ENCODE measurements at regions not wholly inside any gene's neighbourhood (a gene's known extent, or its start where the extent isn't known, plus 50 kb on each side); places are given as distances from the start of the nearest gene placed in this dataset.
"Not testable (repeated sequence)": the region's sequence is repeated elsewhere in the genome, so short reads cannot be mapped to it uniquely, and the experiment has no call there.

DNA sequence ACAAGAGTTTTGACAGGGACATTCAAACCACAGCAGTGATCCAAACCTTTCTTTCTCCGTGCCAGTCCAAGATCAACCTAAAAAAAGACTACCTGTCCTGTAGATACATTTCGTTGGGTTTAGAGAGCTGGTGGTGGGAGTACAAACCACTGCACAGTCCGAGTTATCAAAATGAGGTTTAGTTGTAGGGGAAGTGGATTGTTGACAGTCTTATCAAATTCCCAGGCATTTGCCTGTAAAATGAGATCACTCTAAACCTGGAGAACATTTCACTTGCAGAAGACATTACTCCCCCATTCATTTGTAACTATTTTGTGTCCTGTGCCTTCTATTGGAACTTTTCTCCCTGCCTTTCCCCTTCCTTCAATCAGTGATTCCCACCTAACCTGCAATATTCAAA lies 469.6 kb upstream of the JARID2 start:
- in situ Hi-C loops (cut with HindIII; ENCODE audit: low pct_unique_long_range_greater_than_20kb, low sequenced_read_pairs): no loop called here
- no TSS peak for BruUV-seq (replicated peaks)
- intact Hi-C loops (cut with micrococcal nuclease; ENCODE audit: unreplicated experiment): no loop called here
- no peaks in the 10 kb centered on the region for H3K9me3 ChIP-seq (ENCODE audit: control insufficient read depth, insufficient read depth, low read depth, low read length)
- no peak for ATAC-seq
- H3K4me1 ChIP-seq (ENCODE audit: control insufficient read depth, insufficient read depth, low read length): no peaks in the 10 kb centered on the region
- TF ChIP-seq REST (IDR thresholded peaks at IDR 0.05; ENCODE audit: insufficient read depth in 1 of 2, low read depth in 2 of 2, low read length in 1 of 2) (no peak), CTCF (IDR thresholded peaks at IDR 0.05) (no peak), SIN3A (IDR thresholded peaks at IDR 0.05; ENCODE audit: borderline replicate concordance, insufficient read depth, low read depth, low read length) (no peak), TCF7L2 (IDR thresholded peaks at IDR 0.05; ENCODE audit: low read depth, low read length) (no peak), POLR2AphosphoS5 (IDR thresholded peaks at IDR 0.05; ENCODE audit: low read depth, low read length) (no peak)
- ChIA-PET CTCF (no interaction called here), POLR2A (no interaction called here)
- no peaks in the 10 kb centered on the region; the same call in 1 of the 2 replicates for H3K27me3 ChIP-seq (ENCODE audit: control insufficient read depth, insufficient read depth, low read length)
- no peak overlapping the region for H3K27ac ChIP-seq (ENCODE audit: low read length)
- H3K36me3 ChIP-seq (ENCODE audit: control insufficient read depth, insufficient read depth, low read length): no peaks in the 10 kb centered on the region
- DNase-seq (ENCODE audit: low read depth, low spot score): no peak
- no peak overlapping the region for H3K4me3 ChIP-seq (ENCODE audit: low read depth in 2 of 2, low read length in 2 of 2)

- Histone ChIP-seq H3K27me3 (ENCODE audit: control insufficient read depth, insufficient read depth, low read length) (no peaks in the 10 kb centered on the region; the same call in 1 of the 2 replicates), H3K4me1 (ENCODE audit: control insufficient read depth, insufficient read depth, low read length) (no peaks in the 10 kb centered on the region), H3K36me3 (ENCODE audit: control insufficient read depth, insufficient read depth, low read length) (no peaks in the 10 kb centered on the region), H3K27ac (ENCODE audit: low read length) (no peak overlapping the region), H3K4me3 (ENCODE audit: low read depth in 2 of 2, low read length in 2 of 2) (no peak overlapping the region), H3K9me3 (ENCODE audit: control insufficient read depth, insufficient read depth, low read depth, low read length) (no peaks in the 10 kb centered on the region)
- no peak for DNase-seq (ENCODE audit: low read depth, low spot score)
- POLR2A ChIA-PET: no interaction called here
- intact Hi-C loops (cut with micrococcal nuclease; ENCODE audit: unreplicated experiment): no loop called here
- ATAC-seq: no peak
- in situ Hi-C loops (cut with HindIII; ENCODE audit: low pct_unique_long_range_greater_than_20kb, low sequenced_read_pairs): no loop called here
- CTCF ChIA-PET: no interaction called here
- TF ChIP-seq TCF7L2 (IDR thresholded peaks at IDR 0.05; ENCODE audit: low read depth, low read length) (no peak), POLR2AphosphoS5 (IDR thresholded peaks at IDR 0.05; ENCODE audit: low read depth, low read length) (no peak), SIN3A (IDR thresholded peaks at IDR 0.05; ENCODE audit: borderline replicate concordance, insufficient read depth, low read depth, low read length) (no peak), REST (IDR thresholded peaks at IDR 0.05; ENCODE audit: insufficient read depth in 1 of 2, low read depth in 2 of 2, low read length in 1 of 2) (no peak), CTCF (IDR thresholded peaks at IDR 0.05) (no peak)
- BruUV-seq (replicated peaks): no TSS peak
These were observed 463.9 kb upstream of the JARID2 start for GRCh38 chr6:14781772-14782525.

- POLR2A ChIA-PET; BruUV-seq (replicated peaks); H3K4me3 ChIP-seq (ENCODE audit: low read depth in 2 of 2, low read length in 2 of 2); CTCF ChIA-PET; DNase-seq (ENCODE audit: low read depth, low spot score); intact Hi-C loops (cut with micrococcal nuclease; ENCODE audit: unreplicated experiment); H3K4me1 ChIP-seq (ENCODE audit: control insufficient read depth, insufficient read depth, low read length); H3K27me3 ChIP-seq (ENCODE audit: control insufficient read depth, insufficient read depth, low read length); H3K36me3 ChIP-seq (ENCODE audit: control insufficient read depth, insufficient read depth, low read length); ATAC-seq; in situ Hi-C loops (cut with HindIII; ENCODE audit: low pct_unique_long_range_greater_than_20kb, low sequenced_read_pairs); H3K27ac ChIP-seq (ENCODE audit: low read length); H3K9me3 ChIP-seq (ENCODE audit: control insufficient read depth, insufficient read depth, low read depth, low read length): not testable (repeated sequence)
These were observed 462.9 kb upstream of the JARID2 start for GRCh38 chr6:14782921-14783464.
